ENCODE measurements at regions not wholly inside any gene's neighbourhood (a gene's known extent, or its start where the extent isn't known, plus 50 kb on each side); places are given as distances from the start of the nearest gene placed in this dataset.

- TF ChIP-seq CTCF (IDR thresholded peaks at IDR 0.05) (no peak), POLR2AphosphoS5 (IDR thresholded peaks at IDR 0.05) (peak in 1 of 3 donors; percentile 17)
Measured at GRCh38 chr6:14921170-14921569, 324.7 kb upstream of the JARID2 start.
